ENCODE measurements at regions not wholly inside any gene's neighbourhood (a gene's known extent, or its start where the extent isn't known, plus 50 kb on each side); places are given as distances from the start of the nearest gene placed in this dataset.
"Not testable (repeated sequence)": the region's sequence is repeated elsewhere in the genome, so short reads cannot be mapped to it uniquely, and the experiment has no call there.

DNA sequence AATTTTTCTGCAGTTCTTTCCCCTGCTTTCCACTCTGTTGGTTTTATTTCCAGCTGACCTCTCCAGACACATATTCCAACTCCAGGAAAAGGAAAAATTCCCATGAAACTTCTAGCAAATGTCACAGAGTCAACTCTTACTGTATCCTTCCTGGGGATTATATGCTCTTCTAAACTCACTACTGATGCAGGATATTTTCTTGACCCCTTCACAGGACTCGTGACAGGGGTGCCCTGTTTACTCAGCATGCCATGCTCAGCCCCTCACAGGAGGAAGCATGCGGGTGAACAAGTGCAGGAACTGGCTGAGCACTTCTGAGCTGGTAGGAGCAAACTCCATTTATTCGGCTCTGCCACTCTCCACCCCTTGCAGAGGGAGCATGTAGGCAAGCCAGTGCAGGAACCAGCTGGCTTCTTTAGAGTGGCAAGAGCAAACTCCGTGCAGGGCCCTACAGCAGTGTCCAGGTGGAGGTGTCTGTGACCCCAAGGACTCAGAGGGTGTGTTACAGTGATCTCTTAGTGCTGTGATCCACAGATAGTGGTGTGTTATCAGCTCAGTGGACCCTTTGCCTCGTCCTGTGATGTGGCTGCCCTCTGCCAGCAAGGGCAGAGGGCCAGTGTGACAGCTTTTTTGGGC, 413.6 kb upstream of the GRM7 start:
- DNase-seq (ENCODE audit: low read depth in 4 of 4, low spot score in 3 of 4): no peak

- no peak for DNase-seq (ENCODE audit: low read depth in 4 of 4, low spot score in 3 of 4)
Measured at GRCh38 chr3:6448011-6448410, 412.9 kb upstream of the GRM7 start.

DNA sequence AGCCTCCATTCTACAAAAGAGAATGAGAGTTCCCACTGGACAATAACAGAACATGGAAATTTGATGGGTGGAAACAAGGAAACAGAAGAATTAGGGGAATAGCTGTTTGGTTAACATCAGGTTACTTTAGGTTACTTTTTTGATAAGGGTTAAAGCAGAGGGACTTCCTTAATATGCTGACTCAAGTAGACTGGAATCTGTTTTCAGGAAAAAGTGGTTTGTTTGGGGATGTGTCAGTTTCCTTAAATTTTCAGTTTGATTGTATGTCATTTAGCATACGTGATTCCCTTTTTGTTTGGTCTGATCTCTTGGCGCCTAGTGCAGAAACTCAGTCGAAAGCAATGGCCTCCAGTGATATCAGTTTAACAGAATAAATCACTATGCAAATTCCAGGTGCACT, 411.8 kb upstream of the GRM7 start:
- DNase-seq (ENCODE audit: low read depth in 4 of 4, low spot score in 3 of 4): no peak

DNA sequence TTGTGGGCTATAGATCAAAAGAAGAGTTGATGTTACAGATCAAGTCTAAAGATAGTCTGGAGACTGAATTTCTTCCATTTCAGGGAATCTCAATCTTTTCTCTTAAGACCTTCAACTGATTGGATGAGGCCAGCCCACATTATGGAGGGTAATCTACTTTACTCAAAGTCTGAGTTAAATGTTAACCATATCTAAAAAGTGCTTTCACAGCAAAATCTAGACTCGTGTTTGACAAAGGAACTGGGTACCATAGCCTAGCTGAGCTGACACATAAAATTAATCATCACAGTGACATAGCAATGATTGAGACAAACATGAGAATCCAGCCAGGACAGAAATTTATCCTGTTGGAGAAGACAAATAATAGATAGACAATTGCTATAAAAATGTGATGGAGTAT, 407.9 kb upstream of the GRM7 start:
- DNase-seq (ENCODE audit: low read depth in 4 of 4, low spot score in 3 of 4): no peak

DNA sequence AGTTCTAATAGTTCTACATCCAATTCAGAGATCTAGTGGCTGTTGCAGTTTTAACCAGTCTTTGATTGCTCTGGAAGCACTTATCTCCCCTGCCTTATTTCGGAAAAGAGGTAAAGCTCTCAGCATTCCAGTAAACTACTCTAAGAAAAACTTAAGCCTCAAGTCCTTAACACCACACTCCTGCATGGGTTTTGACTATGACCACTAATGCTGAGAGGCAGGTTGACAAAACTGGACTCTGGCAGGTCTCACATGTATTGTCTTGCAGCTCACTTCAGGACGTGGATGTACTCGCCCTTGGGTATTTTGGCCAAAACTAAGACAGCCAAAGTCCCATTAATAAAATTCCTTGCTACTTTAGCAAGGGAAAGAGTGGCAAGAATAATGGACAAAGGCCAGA, 405.9 kb upstream of the GRM7 start:
- no peak for DNase-seq (ENCODE audit: low read depth in 4 of 4, low spot score in 3 of 4)

GRCh38 chr3:6467186-6467585, 393.7 kb upstream of the GRM7 start:
- DNase-seq (ENCODE audit: low read depth in 4 of 4, low spot score in 3 of 4): no peak

GRCh38 chr3:6468589-6468988, 392.3 kb upstream of the GRM7 start:
- no peak for DNase-seq (ENCODE audit: low read depth in 4 of 4, low spot score in 3 of 4)

DNA sequence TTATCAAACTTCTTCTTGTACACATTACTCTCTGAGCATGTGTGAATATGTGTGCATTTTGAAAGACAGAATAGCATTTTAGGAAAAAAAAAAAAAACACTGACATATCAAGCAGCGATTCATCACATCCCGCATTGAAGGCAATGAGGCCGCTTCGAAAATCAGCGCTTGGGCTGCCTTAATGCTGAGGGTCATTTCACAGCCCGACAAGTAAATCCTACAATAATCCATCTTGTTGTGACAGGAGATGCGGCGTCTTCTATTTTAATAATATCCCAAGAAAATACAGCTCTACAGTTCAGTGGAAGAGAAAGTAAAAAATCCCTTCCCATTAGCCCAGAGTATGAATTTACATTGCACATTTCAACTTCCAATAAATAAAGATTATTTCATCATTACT, 389.2 kb upstream of the GRM7 start:
- DNase-seq (ENCODE audit: low read depth in 4 of 4, low spot score in 3 of 4): no peak

- DNase-seq (ENCODE audit: low read depth in 4 of 4, low spot score in 3 of 4): not testable (repeated sequence)
Measured at GRCh38 chr3:6490487-6491327, 370.2 kb upstream of the GRM7 start.

GRCh38 chr3:6491768-6492167, 369.1 kb upstream of the GRM7 start:
- DNase-seq (ENCODE audit: low read depth in 4 of 4, low spot score in 3 of 4): no peak

GRCh38 chr3:6492306-6492705, 368.6 kb upstream of the GRM7 start:
- DNase-seq (ENCODE audit: low read depth in 4 of 4, low spot score in 3 of 4): no peak

DNA sequence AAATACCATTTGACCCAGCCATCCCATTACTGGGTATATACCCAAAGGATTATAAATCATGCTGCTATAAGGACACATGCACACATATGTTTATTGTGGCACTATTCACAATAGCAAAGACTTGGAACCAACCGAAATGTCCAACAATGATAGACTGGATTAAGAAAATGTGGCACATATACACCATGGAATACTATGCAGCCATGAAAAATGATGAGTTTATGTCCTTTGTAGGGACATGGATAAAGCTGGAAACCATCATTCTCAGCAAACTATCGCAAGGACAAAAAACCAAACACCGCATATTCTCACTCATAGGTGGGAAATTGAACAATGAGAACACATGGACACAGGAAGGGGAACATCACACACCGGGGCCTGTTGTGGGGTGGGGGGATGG, 362.0 kb upstream of the GRM7 start:
- not testable (repeated sequence) for DNase-seq (ENCODE audit: low read depth in 4 of 4, low spot score in 3 of 4)

GRCh38 chr3:6504347-6504746, 356.6 kb upstream of the GRM7 start:
- DNase-seq (ENCODE audit: low read depth in 4 of 4, low spot score in 3 of 4): no peak

DNA sequence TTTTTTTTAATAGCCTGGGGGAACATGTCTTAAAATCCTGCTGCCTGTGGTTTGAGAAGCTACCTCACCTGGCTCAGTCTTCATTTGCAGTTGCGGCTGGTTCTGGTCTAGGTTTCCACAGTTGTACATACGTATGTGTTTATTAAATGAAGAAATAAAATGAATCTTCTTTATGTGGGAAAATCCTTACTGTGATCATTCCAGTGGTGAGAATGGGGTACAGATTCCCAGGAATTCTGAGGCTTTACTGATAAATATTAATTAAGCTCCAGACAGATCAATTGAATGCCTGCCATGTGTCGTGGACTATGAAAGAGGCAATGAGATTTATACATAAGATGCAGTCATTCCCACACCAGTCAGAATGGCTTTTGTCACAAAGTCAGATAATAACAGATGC, 356.1 kb upstream of the GRM7 start:
- DNase-seq (ENCODE audit: low read depth in 4 of 4, low spot score in 3 of 4): no peak

DNA sequence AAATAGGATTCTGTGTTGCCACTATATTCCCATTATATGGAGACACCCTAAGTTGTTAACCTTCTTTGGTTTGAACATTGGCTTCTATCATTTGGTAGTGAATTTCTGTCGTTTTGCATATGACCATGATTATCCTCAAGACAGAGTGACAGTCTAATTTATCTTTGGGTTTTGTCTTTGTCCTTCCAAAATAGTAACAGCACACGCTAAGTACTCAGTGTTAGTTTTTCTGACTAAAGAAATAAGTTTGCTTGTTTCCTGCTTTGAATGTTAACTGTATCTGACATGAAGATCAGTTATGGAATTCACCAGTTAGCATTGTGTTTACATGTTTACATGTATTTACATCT, 352.5 kb upstream of the GRM7 start:
- DNase-seq (ENCODE audit: low read depth in 4 of 4, low spot score in 3 of 4): no peak

GRCh38 chr3:6509576-6509975, 351.3 kb upstream of the GRM7 start:
- DNase-seq (ENCODE audit: low read depth in 4 of 4, low spot score in 3 of 4): no peak

DNA sequence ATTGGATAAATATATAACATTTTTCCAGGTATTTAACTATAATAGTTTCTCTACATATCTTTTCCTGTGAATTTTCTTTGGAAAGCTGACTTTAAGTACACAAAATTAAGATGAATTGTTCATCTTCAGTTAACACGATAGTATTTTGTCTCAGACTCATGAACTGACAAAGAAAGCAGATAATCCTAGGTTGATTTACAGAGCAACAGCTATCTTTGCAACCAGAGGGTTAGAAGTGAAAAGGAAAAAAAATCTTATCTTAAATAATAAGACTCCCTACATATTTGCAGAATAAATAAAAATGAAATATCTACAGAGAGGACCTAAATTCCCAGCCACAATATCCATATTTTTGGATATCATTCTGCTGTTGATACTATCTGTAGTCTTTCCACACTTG, 350.2 kb upstream of the GRM7 start:
- no peak for DNase-seq (ENCODE audit: low read depth in 4 of 4, low spot score in 3 of 4)

- DNase-seq (ENCODE audit: low read depth in 4 of 4, low spot score in 3 of 4): no peak
Measured at GRCh38 chr3:6512172-6512800, 348.6 kb upstream of the GRM7 start.

DNA sequence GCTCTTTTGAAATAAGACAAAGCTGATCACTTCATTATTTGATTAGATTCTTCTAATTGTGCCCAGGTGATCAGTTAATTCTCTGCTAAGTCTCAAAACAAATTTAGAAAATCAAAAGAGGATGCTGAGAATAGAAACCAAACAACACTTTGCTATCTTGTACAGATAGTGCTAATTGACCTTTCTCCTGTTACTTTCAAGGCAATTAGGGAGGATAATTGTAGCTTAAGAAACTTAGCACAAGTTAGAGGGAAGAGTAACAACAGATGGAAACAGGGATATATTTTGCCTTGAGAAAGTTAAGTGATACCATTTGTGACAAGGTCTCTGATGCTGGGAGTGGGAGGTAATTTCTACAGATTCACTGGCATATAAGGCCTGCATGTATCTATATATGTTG, 344.8 kb upstream of the GRM7 start:
- DNase-seq (ENCODE audit: low read depth in 4 of 4, low spot score in 3 of 4): no peak

DNA sequence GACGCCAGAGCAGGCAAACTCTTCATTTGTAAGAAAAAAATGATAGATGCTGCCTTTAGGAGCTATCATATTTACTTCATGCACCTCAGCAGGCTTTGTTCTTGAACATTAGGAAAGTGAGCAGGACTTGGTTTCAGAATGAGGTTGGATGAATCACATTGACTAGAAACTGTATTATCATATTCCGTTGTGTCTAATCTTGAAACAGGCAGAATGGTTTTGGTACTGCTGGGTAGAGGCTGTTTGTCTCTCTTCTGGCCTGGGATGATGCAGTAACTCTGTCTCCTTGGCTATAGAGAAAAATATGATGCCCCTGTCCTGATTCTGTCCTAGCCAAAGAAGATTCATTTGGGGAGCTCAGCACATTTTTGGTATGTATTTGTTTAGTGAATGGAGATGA, 344.2 kb upstream of the GRM7 start:
- DNase-seq (ENCODE audit: low read depth in 4 of 4, low spot score in 3 of 4): no peak

DNA sequence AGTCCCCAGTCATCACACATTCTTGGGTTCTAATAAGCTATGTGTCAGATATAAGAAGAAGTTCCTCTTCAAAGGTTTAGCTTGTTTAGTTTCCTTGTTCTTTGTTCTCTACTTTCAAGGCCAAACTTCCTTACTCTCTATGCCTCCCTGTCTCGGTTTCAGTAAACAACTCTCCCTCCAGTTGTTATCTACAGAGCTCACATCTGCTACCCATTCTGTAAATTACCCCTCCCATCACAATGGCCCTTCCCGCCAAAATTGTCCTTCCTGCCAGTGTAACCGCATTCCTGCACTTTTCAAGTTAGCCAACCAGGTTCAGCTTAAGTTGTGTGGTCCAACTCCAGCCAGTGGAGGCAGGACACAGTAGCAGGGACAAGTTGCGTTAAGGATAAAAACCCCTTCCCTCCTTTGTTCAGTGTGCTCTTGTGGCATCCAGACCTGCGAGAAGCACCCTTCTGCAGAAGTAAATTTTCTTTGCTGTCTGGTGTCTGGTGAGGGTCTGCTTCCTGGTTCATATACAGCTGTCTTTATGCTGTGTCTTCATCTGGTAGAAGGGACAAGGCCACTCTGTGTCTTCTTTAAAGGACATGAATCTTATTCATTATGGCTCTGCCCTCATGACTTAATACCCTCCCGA, 342.1 kb upstream of the GRM7 start:
- no peak for DNase-seq (ENCODE audit: low read depth in 4 of 4, low spot score in 3 of 4)
